ENCODE measurements at regions not wholly inside any gene's neighbourhood (a gene's known extent, or its start where the extent isn't known, plus 50 kb on each side); places are given as distances from the start of the nearest gene placed in this dataset.

DNA sequence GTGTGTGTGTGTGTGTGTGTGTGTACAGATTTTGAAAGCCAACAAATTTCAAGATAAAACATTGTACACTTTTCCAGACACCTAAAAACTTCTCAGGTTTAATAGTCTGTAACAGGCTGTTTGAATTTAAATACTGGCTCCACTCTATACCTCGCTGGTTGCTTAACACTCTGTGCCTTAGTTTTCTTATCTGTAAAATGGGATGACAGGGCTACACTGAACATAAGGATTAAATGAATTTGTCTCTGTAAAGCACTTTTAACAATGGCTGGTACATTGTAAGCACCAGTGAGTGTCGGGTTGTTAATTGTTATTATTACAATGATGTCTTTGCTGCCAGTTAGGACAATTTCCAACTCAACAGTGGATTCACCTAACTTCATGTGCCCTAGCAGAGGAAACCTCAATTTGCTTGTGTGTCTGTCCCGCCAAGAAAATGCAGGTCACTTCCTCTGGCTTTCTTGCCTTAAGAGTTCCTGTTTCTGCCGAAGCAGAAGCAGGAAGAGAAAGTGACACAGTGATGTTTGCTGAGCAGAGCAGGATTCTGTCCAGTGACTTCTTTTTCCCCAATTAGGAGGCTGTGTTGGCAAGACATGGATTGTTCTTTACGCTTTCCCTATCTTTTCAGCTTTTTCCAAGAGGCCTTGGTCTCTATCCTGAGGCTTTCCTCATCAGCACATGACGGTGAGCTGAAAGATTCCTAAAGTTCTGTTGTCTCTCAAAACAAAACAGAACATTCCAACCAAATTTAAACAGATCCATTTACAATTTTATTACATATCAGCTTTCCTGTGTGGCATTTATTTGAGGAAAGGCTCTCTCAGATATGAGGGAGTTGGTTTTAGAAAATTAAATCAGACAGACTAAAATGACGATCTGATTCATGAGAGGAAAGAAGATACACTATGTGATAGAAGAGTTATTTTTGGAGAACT is 154.1 kb upstream of the ATP2B1 start:
- no peak for DNase-seq (ENCODE audit: low read depth, low spot score)

DNA sequence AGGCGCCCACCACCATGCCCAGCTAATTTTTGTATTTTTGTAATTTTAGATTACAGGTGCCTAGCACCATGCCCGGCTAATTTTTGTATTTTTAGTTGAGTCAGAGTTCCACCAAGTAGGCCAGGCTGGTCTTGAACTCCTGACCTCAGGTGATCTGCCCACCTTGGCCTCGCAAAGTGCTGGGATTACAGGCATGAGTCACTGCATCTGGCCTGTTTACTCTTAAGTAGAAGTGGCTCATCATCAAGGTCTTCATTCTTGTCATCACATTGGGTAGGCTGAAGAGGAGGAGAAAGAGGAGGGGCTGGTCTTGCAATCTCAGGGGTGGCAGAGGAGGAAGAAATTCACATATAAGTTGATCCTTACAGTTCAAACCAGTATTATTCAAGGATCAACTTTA is 152.4 kb upstream of the ATP2B1 start:
- no peak for DNase-seq (ENCODE audit: low read depth, low spot score)

- DNase-seq (ENCODE audit: low read depth, low spot score), result no peak
Measured at GRCh38 chr12:89859508-89860220, 151.0 kb upstream of the ATP2B1 start.

GRCh38 chr12:89858718-89859117 is 150.1 kb upstream of the ATP2B1 start:
- DNase-seq (ENCODE audit: low read depth, low spot score), result no peak

DNA sequence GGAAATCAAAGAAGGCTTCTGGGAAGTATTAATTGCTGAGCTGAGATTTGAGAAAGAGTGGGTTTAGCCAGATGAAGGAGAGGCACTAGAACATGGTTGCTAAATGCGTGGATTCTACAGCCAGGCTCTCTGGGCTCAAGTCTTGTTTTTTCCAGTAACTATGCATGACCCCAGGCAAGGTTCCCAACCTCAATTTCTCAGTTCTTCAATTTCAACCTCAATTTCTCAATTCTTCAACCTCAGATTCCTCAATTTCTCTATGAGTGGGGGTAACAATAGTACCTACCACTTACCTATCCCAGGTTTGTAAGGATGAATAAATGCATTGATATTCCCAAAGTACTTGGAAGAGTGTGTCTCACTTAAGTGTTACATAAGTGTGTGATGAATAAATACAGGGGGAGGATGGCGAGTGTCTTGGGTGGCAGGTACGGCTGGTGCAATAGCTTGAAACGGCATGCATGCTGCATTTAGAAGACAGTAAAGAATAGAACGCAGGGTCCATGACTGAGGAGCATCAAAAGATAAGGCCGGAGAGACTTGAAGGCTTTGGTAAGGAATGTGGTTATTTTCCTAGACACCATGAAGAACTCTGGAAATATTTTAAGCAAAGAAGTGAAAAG is 149.1 kb upstream of the ATP2B1 start:
- DNase-seq (ENCODE audit: low read depth, low spot score), result no peak

DNA sequence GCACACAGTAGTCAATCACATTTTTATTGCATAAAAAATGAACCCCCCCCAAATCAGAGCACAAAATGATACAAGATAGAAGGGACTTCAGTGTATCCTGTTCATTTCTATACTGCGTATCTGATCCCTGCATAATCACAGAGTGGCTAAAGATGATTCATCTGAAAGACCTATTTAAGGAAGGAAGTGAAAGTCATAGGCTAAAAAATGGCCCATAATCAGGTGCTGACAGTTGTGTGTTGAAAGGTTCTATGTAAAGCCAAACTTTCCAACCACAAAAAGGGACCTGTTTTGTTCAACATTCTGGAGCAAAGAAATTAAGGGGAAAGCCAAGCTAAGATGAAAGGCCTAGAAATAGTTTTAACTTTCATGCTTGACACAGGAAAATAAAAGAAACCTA is 147.8 kb upstream of the ATP2B1 start:
- DNase-seq (ENCODE audit: low read depth, low spot score), result no peak

GRCh38 chr12:89848732-89849131 is 140.1 kb upstream of the ATP2B1 start:
- DNase-seq (ENCODE audit: low read depth, low spot score), result no peak

DNA sequence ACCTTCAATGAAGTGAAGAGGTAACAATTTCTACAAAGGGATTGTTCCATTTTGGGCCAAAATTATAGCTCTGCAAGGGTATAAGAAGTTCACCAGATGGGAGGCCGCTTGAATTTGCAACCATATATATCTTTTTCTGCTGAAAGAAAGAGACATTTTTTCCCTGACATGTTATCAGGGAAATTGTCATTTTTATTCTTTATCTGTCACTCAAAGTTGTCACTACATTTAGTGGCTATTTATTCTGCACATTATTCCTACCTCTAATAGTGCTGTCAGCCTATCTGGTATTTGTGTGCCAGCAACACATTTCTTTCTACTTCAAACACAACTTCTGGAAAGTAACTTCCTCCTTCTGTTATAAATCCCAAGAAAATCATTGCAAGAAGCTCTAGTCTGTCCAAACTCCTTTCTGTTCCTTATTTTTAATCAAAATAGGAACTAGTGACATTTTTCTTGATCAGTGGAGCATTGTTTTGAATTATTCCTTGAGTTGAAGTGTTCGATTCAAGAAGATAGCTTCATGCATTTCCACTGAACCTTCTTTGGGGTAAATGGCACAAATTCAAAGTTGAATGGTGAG is 137.9 kb upstream of the ATP2B1 start:
- no peak for DNase-seq (ENCODE audit: low read depth, low spot score)

- DNase-seq (ENCODE audit: low read depth, low spot score), result no peak
Measured at GRCh38 chr12:89845767-89846166, 137.1 kb upstream of the ATP2B1 start.

GRCh38 chr12:89845366-89845765 is 136.7 kb upstream of the ATP2B1 start:
- DNase-seq (ENCODE audit: low read depth, low spot score), result no peak

DNA sequence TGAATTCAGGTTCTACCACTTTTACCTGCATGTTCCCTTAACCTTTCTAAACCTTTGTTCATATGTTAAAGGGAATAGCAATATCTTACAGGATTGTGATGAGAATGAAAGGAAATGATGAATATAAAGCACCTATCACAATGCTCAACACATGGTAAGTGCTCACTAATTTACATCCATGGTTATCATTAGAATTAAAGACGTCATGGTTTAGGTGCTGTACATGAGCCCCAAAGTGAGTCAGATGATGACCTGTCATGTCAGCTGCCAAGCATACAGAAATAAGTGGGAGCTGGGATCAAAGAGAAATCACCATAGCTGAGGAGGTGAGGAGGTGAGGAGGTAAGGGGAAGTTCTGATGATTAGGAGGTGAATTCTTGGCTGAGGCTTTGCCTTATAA is 135.9 kb upstream of the ATP2B1 start:
- no peak for DNase-seq (ENCODE audit: low read depth, low spot score)

DNA sequence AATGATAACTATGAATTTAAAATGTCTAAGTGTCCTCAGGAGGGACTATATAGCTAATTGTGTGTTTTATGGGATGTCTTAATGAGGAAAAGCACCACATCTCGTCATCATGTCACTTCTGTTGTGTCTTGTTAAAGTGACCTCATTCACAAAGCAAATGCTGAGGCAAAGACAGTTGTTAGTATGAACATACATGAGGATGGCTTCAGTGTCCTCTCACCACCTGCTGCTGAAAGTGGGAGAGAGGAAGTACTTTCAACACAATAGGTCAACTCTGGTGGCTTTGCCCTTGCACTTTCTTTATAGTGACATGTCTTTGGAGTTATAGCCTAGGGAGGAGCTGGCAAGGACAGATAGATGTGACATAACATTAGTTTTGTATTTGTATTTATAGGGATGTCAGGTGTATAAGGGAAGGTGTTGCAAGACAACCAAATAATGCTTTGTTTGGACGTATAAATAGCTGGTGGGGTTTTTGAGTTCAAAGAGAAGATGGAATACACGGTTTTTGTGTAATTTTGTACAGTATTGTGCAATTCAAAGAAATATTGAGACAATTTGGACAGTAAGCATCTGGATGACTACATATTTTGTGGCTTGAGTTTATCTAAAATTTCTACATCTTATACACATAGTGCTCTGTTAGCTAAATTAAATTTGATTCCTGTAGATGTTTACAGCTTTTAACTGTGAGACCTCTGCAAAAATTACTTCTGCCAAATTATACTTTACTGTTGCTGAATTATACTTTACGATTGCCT is 131.7 kb upstream of the ATP2B1 start:
- DNase-seq (ENCODE audit: low read depth, low spot score), result no peak

- DNase-seq (ENCODE audit: low read depth, low spot score), result no peak
Measured at GRCh38 chr12:89839444-89839843, 130.8 kb upstream of the ATP2B1 start.

DNA sequence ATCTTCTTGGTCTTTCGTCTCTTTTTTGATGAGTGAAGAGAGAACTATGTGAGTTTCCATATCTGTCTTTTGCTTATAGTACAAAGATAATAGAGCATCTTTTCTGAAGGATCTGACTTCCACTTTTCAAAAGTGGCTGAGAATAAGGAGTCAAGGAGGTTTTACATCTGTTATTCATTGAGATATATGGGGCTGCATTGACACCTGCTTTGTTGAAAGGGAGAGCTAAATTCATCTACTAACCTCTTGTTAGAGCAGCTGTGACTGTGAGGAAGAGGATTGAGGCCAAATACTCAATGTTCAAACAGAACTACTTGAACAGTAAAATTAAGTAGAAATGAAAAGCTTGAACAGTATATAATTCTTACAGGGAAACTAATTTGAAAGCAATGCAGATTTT is 130.2 kb upstream of the ATP2B1 start:
- no peak for DNase-seq (ENCODE audit: low read depth, low spot score)

- no peak for DNase-seq (ENCODE audit: low read depth, low spot score)
Measured at GRCh38 chr12:89836026-89836425, 127.4 kb upstream of the ATP2B1 start.

- DNase-seq (ENCODE audit: low read depth, low spot score), result no peak
Measured at GRCh38 chr12:89834676-89835075, 126.0 kb upstream of the ATP2B1 start.

GRCh38 chr12:89833337-89834252 is 125.0 kb upstream of the ATP2B1 start:
- DNase-seq (ENCODE audit: low read depth, low spot score), result no peak

DNA sequence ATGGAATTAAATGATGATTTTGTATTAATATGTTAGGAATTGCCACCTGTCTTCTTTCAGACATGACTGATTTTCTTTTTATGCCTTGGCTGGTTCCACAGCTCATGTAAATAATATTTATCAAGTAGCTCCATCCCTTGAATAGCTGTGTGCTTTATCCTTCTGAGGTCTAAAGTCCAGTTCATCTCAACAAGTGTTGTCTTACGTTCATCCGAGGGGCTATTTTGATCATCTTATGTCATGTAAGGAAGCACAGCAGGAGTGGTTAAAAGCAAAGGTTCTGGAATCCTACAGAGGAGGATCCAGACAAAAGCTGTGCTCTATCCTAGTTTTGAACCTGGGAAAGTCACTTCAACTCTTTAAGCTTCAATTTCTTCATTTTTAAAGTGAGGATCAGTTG is 123.7 kb upstream of the ATP2B1 start:
- no peak for DNase-seq (ENCODE audit: low read depth, low spot score)

DNA sequence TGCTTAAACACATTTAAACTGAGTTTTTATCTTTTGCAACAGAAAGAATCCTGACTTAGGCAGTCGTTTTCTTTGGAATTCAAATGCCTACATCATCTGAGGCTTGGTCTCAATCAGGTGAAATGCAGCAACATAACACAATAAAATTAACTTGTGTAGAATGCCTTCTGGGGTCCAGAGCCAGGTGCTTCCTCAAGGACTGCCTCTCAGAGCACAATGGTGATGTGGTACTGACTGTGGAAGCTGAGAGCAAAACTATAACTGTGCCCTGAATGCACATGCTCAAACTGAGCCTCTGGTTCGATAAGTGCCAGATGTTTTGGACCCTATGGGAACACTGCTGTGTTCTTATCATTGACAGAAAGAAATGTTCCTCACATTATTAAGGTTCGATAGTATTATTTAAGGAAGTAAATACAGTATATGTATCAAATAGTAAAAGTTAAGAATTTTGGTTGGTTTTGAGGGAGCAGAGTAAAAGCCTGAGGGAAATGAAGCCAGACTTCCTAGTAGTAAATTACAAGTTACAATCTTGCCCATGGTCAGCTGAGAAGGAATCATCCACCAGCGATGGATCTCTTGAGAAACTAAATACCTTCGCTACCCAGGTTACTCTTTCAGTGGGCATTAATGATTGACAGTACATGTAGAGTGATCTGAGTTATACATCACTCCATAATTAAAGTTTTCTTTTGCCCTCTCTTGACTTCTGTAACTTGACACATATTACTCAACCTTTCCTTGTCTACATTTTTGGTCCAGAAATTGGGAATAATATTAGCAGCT is 122.9 kb upstream of the ATP2B1 start:
- no peak for DNase-seq (ENCODE audit: low read depth, low spot score)

All from ELF-1 (cell line).